ENCODE measurements at regions not wholly inside any gene's neighbourhood (a gene's known extent, or its start where the extent isn't known, plus 50 kb on each side); places are given as distances from the start of the nearest gene placed in this dataset.

- TF ChIP-seq CTCF (IDR thresholded peaks at IDR 0.05) = no peak
- no peak for TF ChIP-seq POLR2A (IDR thresholded peaks at IDR 0.05)
These were observed 168.7 kb downstream of the GASK1B start for GRCh38 chr4:158004101-158004500.

Data from tibial nerve (tissue), 3 donors.